ENCODE measurements at regions not wholly inside any gene's neighbourhood (a gene's known extent, or its start where the extent isn't known, plus 50 kb on each side); places are given as distances from the start of the nearest gene placed in this dataset.

- no peak for TF ChIP-seq CTCF (IDR thresholded peaks at IDR 0.05)
- TF ChIP-seq POLR2AphosphoS5 (IDR thresholded peaks at IDR 0.05; ENCODE audit: low read depth, low read length): no peak
These were observed 402.5 kb upstream of the TRIB2 start for GRCh38 chr2:12314127-12314760.

Measured in Panc1 (cell line).